GM23338 (cell line): ENCODE measurements at regions not wholly inside any gene's neighbourhood (a gene's known extent, or its start where the extent isn't known, plus 50 kb on each side); places are given as distances from the start of the nearest gene placed in this dataset.

Experiments
- CREB1 ChIP-seq: fragments of 250-450 bp; sonication (Bioruptor Pico); IDR thresholded peaks from 2 replicates; pipeline ENCODE4 v1.5.0; 2020; ENCODE audit warnings: low read depth, mild to moderate bottlenecking, moderate library complexity
- CTCF ChIP-seq, 2 experiments: fragments of 200-600 bp in 1 of 2; sonication (generic) in 1 of 2; conservative IDR thresholded peaks; 2 replicates each; pipeline versions ENCODE4 v1.5.1 to v1.6.1; 2016 to 2017; ENCODE audit warnings: antibody characterized with exemption in 2 of 2, low read depth in 2 of 2, mild to moderate bottlenecking in 2 of 2, moderate library complexity in 1 of 2
- EZH2 ChIP-seq: fragments of 200-600 bp; sonication (generic); IDR thresholded peaks from one replicate; pipeline ENCODE4 v1.8.0; 2017; ENCODE audit warnings: antibody characterized with exemption, mild to moderate bottlenecking, low read depth; ENCODE audit not compliant: unreplicated experiment
- EZH2phosphoT487 ChIP-seq: fragments of 200-600 bp; sonication (generic); IDR thresholded peaks from one replicate; pipeline ENCODE4 v1.8.1; 2018; ENCODE audit warnings: antibody characterized with exemption; ENCODE audit not compliant: unreplicated experiment
- POLR2AphosphoS5 ChIP-seq: IDR thresholded peaks from 2 replicates; pipeline ENCODE4 v1.6.1; 2016; ENCODE audit warnings: antibody characterized with exemption, low read depth
- STAT1 ChIP-seq: IDR thresholded peaks from one replicate; pipeline ENCODE4 v1.6.1; 2016; ENCODE audit warnings: antibody characterized with exemption; ENCODE audit not compliant: unreplicated experiment
- ZNF114 ChIP-seq: fragments of 250-450 bp; sonication (Bioruptor Pico); IDR thresholded peaks from 2 replicates; pipeline ENCODE4 v1.5.0; 2020; ENCODE audit warnings: mild to moderate bottlenecking, moderate library complexity
- ZNF331 ChIP-seq: fragments of 250-450 bp; sonication (Bioruptor Pico); IDR thresholded peaks from 2 replicates; pipeline ENCODE4 v1.5.0; 2020; ENCODE audit warnings: low read depth, mild to moderate bottlenecking, moderate library complexity
- ZNF462 ChIP-seq: fragments of 250-450 bp; sonication (Bioruptor Pico); IDR thresholded peaks from 2 replicates; pipeline ENCODE4 v1.5.0; 2020; ENCODE audit warnings: mild to moderate bottlenecking, moderate library complexity
- TF ChIP-seq, protein P1 (sequence below): IDR thresholded peaks from 2 replicates; pipeline ENCODE4 v1.6.1; 2016; ENCODE audit warnings: antibody characterized with exemption
- TF ChIP-seq, protein P2 (sequence below): IDR thresholded peaks from one replicate; pipeline ENCODE4 v1.6.1; 2018; ENCODE audit warnings: antibody characterized with exemption; ENCODE audit not compliant: unreplicated experiment

DNA sequence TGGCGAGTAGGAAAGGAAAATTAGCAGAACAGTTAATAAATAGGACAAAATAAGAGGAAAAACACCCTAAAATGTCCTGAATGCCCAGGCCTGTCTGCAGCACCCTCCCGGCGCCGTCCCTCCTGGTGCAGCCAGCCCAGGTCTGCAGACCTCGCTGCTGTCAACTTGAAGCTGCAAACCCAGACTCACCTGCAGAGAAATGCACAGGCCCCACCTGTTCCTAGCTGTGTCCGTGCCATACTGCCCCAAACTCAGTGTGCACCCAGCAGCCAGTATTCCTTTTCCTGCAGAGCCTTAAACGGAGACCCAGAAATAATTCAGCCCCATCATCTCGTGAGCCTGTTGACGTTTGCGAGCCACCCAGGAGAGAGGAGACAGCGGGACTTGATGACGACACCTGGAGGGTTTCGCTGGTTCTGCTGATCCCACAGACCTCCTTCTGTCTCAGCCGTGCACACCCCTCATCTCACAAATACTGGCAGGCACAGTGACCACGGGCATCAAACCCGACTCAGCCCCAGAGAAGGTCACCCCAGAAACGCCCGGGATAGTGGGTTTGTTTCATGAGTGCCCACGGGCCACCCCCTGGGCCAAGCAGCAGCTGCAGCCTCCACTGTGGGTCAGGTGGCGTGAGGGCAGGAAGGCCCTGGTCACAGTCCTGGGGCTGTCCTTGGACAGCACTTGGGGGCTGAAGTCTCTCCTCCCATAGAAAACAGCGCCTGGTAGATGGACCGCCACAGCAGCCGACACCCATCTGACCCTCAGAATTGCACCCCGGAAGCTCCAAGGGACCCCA lies 239.5 kb upstream of the SALL3 start:
- TF ChIP-seq, protein P1, sequence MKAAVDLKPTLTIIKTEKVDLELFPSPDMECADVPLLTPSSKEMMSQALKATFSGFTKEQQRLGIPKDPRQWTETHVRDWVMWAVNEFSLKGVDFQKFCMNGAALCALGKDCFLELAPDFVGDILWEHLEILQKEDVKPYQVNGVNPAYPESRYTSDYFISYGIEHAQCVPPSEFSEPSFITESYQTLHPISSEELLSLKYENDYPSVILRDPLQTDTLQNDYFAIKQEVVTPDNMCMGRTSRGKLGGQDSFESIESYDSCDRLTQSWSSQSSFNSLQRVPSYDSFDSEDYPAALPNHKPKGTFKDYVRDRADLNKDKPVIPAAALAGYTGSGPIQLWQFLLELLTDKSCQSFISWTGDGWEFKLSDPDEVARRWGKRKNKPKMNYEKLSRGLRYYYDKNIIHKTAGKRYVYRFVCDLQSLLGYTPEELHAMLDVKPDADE = no peak
- TF ChIP-seq CTCF (conservative IDR thresholded peaks at IDR 0.05; ENCODE audit: low read depth in 2 of 2) (no peak), ZNF331 (CRISPR knock-in tag) (no peak), STAT1 (no peak), EZH2 (no peak), EZH2phosphoT487 (no peak), POLR2AphosphoS5 (no peak), ZNF114 (CRISPR knock-in tag) (no peak), CREB1 (CRISPR knock-in tag) (no peak), ZNF462 (CRISPR knock-in tag) (no peak)
- TF ChIP-seq, protein P2, sequence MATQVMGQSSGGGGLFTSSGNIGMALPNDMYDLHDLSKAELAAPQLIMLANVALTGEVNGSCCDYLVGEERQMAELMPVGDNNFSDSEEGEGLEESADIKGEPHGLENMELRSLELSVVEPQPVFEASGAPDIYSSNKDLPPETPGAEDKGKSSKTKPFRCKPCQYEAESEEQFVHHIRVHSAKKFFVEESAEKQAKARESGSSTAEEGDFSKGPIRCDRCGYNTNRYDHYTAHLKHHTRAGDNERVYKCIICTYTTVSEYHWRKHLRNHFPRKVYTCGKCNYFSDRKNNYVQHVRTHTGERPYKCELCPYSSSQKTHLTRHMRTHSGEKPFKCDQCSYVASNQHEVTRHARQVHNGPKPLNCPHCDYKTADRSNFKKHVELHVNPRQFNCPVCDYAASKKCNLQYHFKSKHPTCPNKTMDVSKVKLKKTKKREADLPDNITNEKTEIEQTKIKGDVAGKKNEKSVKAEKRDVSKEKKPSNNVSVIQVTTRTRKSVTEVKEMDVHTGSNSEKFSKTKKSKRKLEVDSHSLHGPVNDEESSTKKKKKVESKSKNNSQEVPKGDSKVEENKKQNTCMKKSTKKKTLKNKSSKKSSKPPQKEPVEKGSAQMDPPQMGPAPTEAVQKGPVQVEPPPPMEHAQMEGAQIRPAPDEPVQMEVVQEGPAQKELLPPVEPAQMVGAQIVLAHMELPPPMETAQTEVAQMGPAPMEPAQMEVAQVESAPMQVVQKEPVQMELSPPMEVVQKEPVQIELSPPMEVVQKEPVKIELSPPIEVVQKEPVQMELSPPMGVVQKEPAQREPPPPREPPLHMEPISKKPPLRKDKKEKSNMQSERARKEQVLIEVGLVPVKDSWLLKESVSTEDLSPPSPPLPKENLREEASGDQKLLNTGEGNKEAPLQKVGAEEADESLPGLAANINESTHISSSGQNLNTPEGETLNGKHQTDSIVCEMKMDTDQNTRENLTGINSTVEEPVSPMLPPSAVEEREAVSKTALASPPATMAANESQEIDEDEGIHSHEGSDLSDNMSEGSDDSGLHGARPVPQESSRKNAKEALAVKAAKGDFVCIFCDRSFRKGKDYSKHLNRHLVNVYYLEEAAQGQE = no peak
